ENCODE measurements at regions not wholly inside any gene's neighbourhood (a gene's known extent, or its start where the extent isn't known, plus 50 kb on each side); places are given as distances from the start of the nearest gene placed in this dataset.

GRCh38 chr2:16828828-16829160 is 163.2 kb upstream of the CYRIA start:
- no peak for DNase-seq (ENCODE audit: low read depth)
- TF ChIP-seq CTCF (conservative IDR thresholded peaks at IDR 0.05; ENCODE audit: low read depth, low read length): no peak
- no peak overlapping the region for H3K4me3 ChIP-seq (ENCODE audit: low read depth, low read length)

GRCh38 chr2:16828044-16828827 is 162.6 kb upstream of the CYRIA start:
- no peak for TF ChIP-seq CTCF (conservative IDR thresholded peaks at IDR 0.05; ENCODE audit: low read depth, low read length)
- no peak overlapping the region for H3K4me3 ChIP-seq (ENCODE audit: low read depth, low read length)
- DNase-seq (ENCODE audit: low read depth): no peak

GRCh38 chr2:16824472-16824871 is 158.8 kb upstream of the CYRIA start:
- DNase-seq (ENCODE audit: low read depth): no peak
- no peak overlapping the region for H3K4me3 ChIP-seq (ENCODE audit: low read depth, low read length)
- TF ChIP-seq CTCF (conservative IDR thresholded peaks at IDR 0.05; ENCODE audit: low read depth, low read length): no peak

GRCh38 chr2:16821692-16822091 is 156.1 kb upstream of the CYRIA start:
- no peak for TF ChIP-seq CTCF (conservative IDR thresholded peaks at IDR 0.05; ENCODE audit: low read depth, low read length)
- DNase-seq (ENCODE audit: low read depth): no peak

GRCh38 chr2:16818203-16818556 is 152.5 kb upstream of the CYRIA start:
- no peak for TF ChIP-seq CTCF (conservative IDR thresholded peaks at IDR 0.05; ENCODE audit: low read depth, low read length)
- no peak for DNase-seq (ENCODE audit: low read depth)

More at GRCh38 chr2:16821692-16822091, 156.1 kb upstream of the CYRIA start:
- H3K4me3 ChIP-seq (ENCODE audit: low read depth, low read length): no peak overlapping the region

GRCh38 chr2:16817305-16818202 is 151.9 kb upstream of the CYRIA start:
- no peak for DNase-seq (ENCODE audit: low read depth)
- no peak overlapping the region for H3K4me3 ChIP-seq (ENCODE audit: low read depth, low read length)
- TF ChIP-seq CTCF (conservative IDR thresholded peaks at IDR 0.05; ENCODE audit: low read depth, low read length): no peak

More at GRCh38 chr2:16818203-16818556, 152.5 kb upstream of the CYRIA start:
- H3K4me3 ChIP-seq (ENCODE audit: low read depth, low read length): no peak overlapping the region
